GM06990 (cell line): ENCODE measurements at regions not wholly inside any gene's neighbourhood (a gene's known extent, or its start where the extent isn't known, plus 50 kb on each side); places are given as distances from the start of the nearest gene placed in this dataset.

Source experiments
- DNase-seq: peaks from one replicate; pipeline ENCODE4 v3.0.0-alpha.2; 2011; ENCODE audit not compliant: insufficient read length; ENCODE audit errors: extremely low read depth
- H3K27me3 ChIP-seq: replicated peaks from 2 replicates; pipeline ENCODE4 v1.6.0; 2011; ENCODE audit warnings: low read length; ENCODE audit not compliant: control insufficient read depth, insufficient read depth
- H3K36me3 ChIP-seq: 2 replicates; pipeline ENCODE4 v1.5.1; 2011; ENCODE audit warnings: low read length; ENCODE audit not compliant: control insufficient read depth, insufficient read depth
- H3K4me3 ChIP-seq: replicated peaks from 2 replicates; pipeline ENCODE4 v1.5.1; 2011; ENCODE audit warnings: low read depth, mild to moderate bottlenecking, control low read depth, low read length
- CTCF ChIP-seq: IDR thresholded peaks from 2 replicates; pipeline ENCODE4 v1.5.1; 2011; ENCODE audit warnings: low read length, control low read depth, mild to moderate bottlenecking, inconsistent platforms; ENCODE audit not compliant: insufficient read depth, poor library complexity, severe bottlenecking

GRCh38 chrX:10377427-10377826, 220.7 kb downstream of the CLCN4 start:
- DNase-seq: no peak
- Histone ChIP-seq H3K27me3 (no peaks in the 10 kb centered on the region), H3K36me3 (no peaks in the 10 kb centered on the region), H3K4me3 (no peak overlapping the region)
- no peak for TF ChIP-seq CTCF

GRCh38 chrX:10379878-10380277, 223.1 kb downstream of the CLCN4 start:
- DNase-seq: no peak

GRCh38 chrX:10380300-10380699, 223.5 kb downstream of the CLCN4 start:
- no peak overlapping the region for H3K4me3 ChIP-seq
- no peaks in the 10 kb centered on the region for H3K27me3 ChIP-seq
- H3K36me3 ChIP-seq: no peaks in the 10 kb centered on the region
- DNase-seq: no peak
- TF ChIP-seq CTCF: no peak

More at GRCh38 chrX:10379878-10380277, 223.1 kb downstream of the CLCN4 start:
- no peaks in the 10 kb centered on the region for H3K36me3 ChIP-seq
- H3K4me3 ChIP-seq: no peak overlapping the region
- no peak for TF ChIP-seq CTCF
- no peaks in the 10 kb centered on the region for H3K27me3 ChIP-seq

GRCh38 chrX:10381193-10381592, 224.4 kb downstream of the CLCN4 start:
- DNase-seq: no peak
- Histone ChIP-seq H3K4me3 (no peak overlapping the region), H3K36me3 (no peaks in the 10 kb centered on the region), H3K27me3 (no peaks in the 10 kb centered on the region)
- TF ChIP-seq CTCF: no peak

GRCh38 chrX:10387011-10387410, 230.2 kb downstream of the CLCN4 start:
- no peak for DNase-seq
- Histone ChIP-seq H3K36me3 (no peaks in the 10 kb centered on the region), H3K4me3 (no peak overlapping the region), H3K27me3 (no peaks in the 10 kb centered on the region)
- TF ChIP-seq CTCF: no peak

- Histone ChIP-seq H3K36me3 (no peaks in the 10 kb centered on the region), H3K4me3 (no peak overlapping the region), H3K27me3 (no peaks in the 10 kb centered on the region; the same call in 1 of the 2 replicates)
- no peak for TF ChIP-seq CTCF
- DNase-seq: no peak
Observed at GRCh38 chrX:10390187-10390586, 230.2 kb downstream of the MID1 start.
